ENCODE measurements at regions not wholly inside any gene's neighbourhood (a gene's known extent, or its start where the extent isn't known, plus 50 kb on each side); places are given as distances from the start of the nearest gene placed in this dataset.

GRCh38 chr19:31976775-31977536, 368.5 kb upstream of the ZNF507 start:
- no CpG with 5 or more reads among the region's 6 CpGs for WGBS (ENCODE audit: extremely low coverage, insufficient coverage, insufficient read length)
- no peak overlapping the region for H2BK120ac ChIP-seq (ENCODE audit: insufficient read depth, low read length, poor library complexity)

GRCh38 chr19:31979362-31979761, 366.0 kb upstream of the ZNF507 start:
- H4K91ac ChIP-seq (ENCODE audit: low read depth, low read length) = no peak overlapping the region
- H3K4me1 ChIP-seq (ENCODE audit: control insufficient read depth in 1 of 2, insufficient read depth in 2 of 2, low read length in 2 of 2) = no peaks in the 10 kb centered on the region
- peaks cover 3% of the 10 kb centered on the region for H3K9me3 ChIP-seq (ENCODE audit: insufficient read depth, low read depth, low read length)
- H2BK5ac ChIP-seq (ENCODE audit: low read depth, low read length, poor library complexity) = no peak overlapping the region
- no peak overlapping the region for H3K4me2 ChIP-seq (ENCODE audit: low read length)
- H2AK5ac ChIP-seq (ENCODE audit: low read length) = no peak overlapping the region
- no peak overlapping the region for H3K27ac ChIP-seq (ENCODE audit: low read depth, low read length)
- no peaks in the 10 kb centered on the region for H3K27me3 ChIP-seq (ENCODE audit: insufficient read depth, low read length)
- H3K79me2 ChIP-seq (ENCODE audit: control insufficient read depth, insufficient read depth, low read length, poor library complexity) = no peaks in the 10 kb centered on the region
- no peak overlapping the region for H2AFZ ChIP-seq (ENCODE audit: insufficient read depth, low read length, poor library complexity)
- H3K4ac ChIP-seq (ENCODE audit: low read depth, low read length) = no peak overlapping the region
- H4K12ac ChIP-seq (ENCODE audit: low read depth, low read length) = no peak overlapping the region
- H3K9ac ChIP-seq (ENCODE audit: low read length) = no peak overlapping the region
- no peak overlapping the region for H2BK120ac ChIP-seq (ENCODE audit: insufficient read depth, low read length, poor library complexity)
- H2BK12ac ChIP-seq (ENCODE audit: low read length) = no peak overlapping the region
- H3K14ac ChIP-seq (ENCODE audit: low read length) = no peak overlapping the region
- H3K23ac ChIP-seq (ENCODE audit: low read length) = no peak overlapping the region
- H4K8ac ChIP-seq (ENCODE audit: low read depth, low read length) = no peak overlapping the region
- no CpG with 5 or more reads among the region's 5 CpGs for WGBS (ENCODE audit: extremely low coverage, insufficient coverage, insufficient read length)
- DNase-seq = no peak
- no peaks in the 10 kb centered on the region for H3K79me1 ChIP-seq (ENCODE audit: low read length)
- H3K18ac ChIP-seq (ENCODE audit: low read length) = no peak overlapping the region
- H3K4me3 ChIP-seq (ENCODE audit: low read depth, low read length) = no peak overlapping the region
- no peaks in the 10 kb centered on the region for H3K36me3 ChIP-seq (ENCODE audit: control insufficient read depth in 1 of 2, insufficient read depth in 2 of 2, low read length in 2 of 2)

More at GRCh38 chr19:31976775-31977536, 368.5 kb upstream of the ZNF507 start:
- Histone ChIP-seq H3K27ac (ENCODE audit: low read depth, low read length) (no peak overlapping the region), H2AK5ac (ENCODE audit: low read length) (no peak overlapping the region), H3K36me3 (ENCODE audit: control insufficient read depth in 1 of 2, insufficient read depth in 2 of 2, low read length in 2 of 2) (no peaks in the 10 kb centered on the region), H3K23ac (ENCODE audit: low read length) (no peak overlapping the region), H3K27me3 (ENCODE audit: insufficient read depth, low read length) (no peaks in the 10 kb centered on the region), H4K12ac (ENCODE audit: low read depth, low read length) (no peak overlapping the region), H3K79me2 (ENCODE audit: control insufficient read depth, insufficient read depth, low read length, poor library complexity) (no peaks in the 10 kb centered on the region), H4K91ac (ENCODE audit: low read depth, low read length) (no peak overlapping the region), H3K4me2 (ENCODE audit: low read length) (no peak overlapping the region), H2AFZ (ENCODE audit: insufficient read depth, low read length, poor library complexity) (no peak overlapping the region), H3K4me3 (ENCODE audit: low read depth, low read length) (no peak overlapping the region), H3K9me3 (ENCODE audit: insufficient read depth, low read depth, low read length) (peaks cover 7% of the 10 kb centered on the region), H3K4me1 (ENCODE audit: control insufficient read depth in 1 of 2, insufficient read depth in 2 of 2, low read length in 2 of 2) (no peaks in the 10 kb centered on the region), H2BK12ac (ENCODE audit: low read length) (no peak overlapping the region), H3K14ac (ENCODE audit: low read length) (no peak overlapping the region), H4K8ac (ENCODE audit: low read depth, low read length) (no peak overlapping the region), H2BK5ac (ENCODE audit: low read depth, low read length, poor library complexity) (no peak overlapping the region), H3K79me1 (ENCODE audit: low read length) (no peaks in the 10 kb centered on the region), H3K9ac (ENCODE audit: low read length) (no peak overlapping the region), H3K18ac (ENCODE audit: low read length) (no peak overlapping the region), H3K4ac (ENCODE audit: low read depth, low read length) (no peak overlapping the region)
- no peak for DNase-seq

DNA sequence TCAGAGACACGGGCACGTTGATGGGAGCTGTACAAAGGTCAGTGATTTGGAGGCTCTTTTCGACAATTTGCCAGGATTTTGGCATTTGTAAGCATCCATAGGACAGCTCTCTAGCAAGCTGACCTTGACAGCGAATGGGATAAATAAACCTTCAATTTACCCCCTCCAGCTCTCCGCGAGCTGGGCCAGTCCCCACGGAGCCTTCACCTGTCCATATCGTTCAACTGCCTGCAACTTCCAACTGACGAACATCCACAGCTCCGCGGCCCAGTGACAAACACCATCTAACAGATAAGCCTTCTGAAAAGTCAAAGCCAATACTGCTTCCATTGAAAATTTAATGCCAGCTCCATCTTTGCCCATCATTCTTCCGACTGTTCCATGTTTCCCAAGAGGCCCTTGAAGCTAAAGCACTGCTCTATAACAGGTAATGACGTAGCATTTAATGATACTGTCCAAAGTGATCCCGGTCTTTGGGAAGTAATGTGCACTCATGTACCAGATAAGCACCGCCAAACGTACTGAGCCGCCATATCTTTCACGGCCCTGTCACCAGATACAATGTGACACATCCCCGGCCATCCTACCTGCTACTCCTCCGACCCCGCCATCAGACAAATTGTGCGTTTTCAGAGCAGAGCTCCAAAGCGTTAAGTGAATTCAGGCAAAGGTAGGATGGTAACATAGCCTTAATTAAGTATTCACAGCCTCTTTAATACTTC, 365.3 kb upstream of the ZNF507 start:
- Histone ChIP-seq H2BK5ac (ENCODE audit: low read depth, low read length, poor library complexity) (no peak overlapping the region), H2BK120ac (ENCODE audit: insufficient read depth, low read length, poor library complexity) (no peak overlapping the region), H3K79me2 (ENCODE audit: control insufficient read depth, insufficient read depth, low read length, poor library complexity) (no peaks in the 10 kb centered on the region), H4K12ac (ENCODE audit: low read depth, low read length) (no peak overlapping the region), H3K9ac (ENCODE audit: low read length) (no peak overlapping the region), H3K4ac (ENCODE audit: low read depth, low read length) (no peak overlapping the region), H3K27ac (ENCODE audit: low read depth, low read length) (no peak overlapping the region), H4K91ac (ENCODE audit: low read depth, low read length) (no peak overlapping the region), H3K23ac (ENCODE audit: low read length) (no peak overlapping the region), H2BK12ac (ENCODE audit: low read length) (no peak overlapping the region), H3K27me3 (ENCODE audit: insufficient read depth, low read length) (no peaks in the 10 kb centered on the region), H3K36me3 (ENCODE audit: control insufficient read depth in 1 of 2, insufficient read depth in 2 of 2, low read length in 2 of 2) (no peaks in the 10 kb centered on the region), H3K4me1 (ENCODE audit: control insufficient read depth in 1 of 2, insufficient read depth in 2 of 2, low read length in 2 of 2) (no peaks in the 10 kb centered on the region), H3K18ac (ENCODE audit: low read length) (no peak overlapping the region), H2AK5ac (ENCODE audit: low read length) (no peak overlapping the region), H3K14ac (ENCODE audit: low read length) (no peak overlapping the region), H3K4me2 (ENCODE audit: low read length) (no peak overlapping the region), H3K4me3 (ENCODE audit: low read depth, low read length) (no peak overlapping the region), H4K8ac (ENCODE audit: low read depth, low read length) (no peak overlapping the region), H3K9me3 (ENCODE audit: insufficient read depth, low read depth, low read length) (peaks cover 6% of the 10 kb centered on the region), H3K79me1 (ENCODE audit: low read length) (no peaks in the 10 kb centered on the region), H2AFZ (ENCODE audit: insufficient read depth, low read length, poor library complexity) (no peak overlapping the region)
- no peak for DNase-seq
- no CpG with 5 or more reads among the region's 23 CpGs for WGBS (ENCODE audit: extremely low coverage, insufficient coverage, insufficient read length)

- Histone ChIP-seq H4K91ac (ENCODE audit: low read depth, low read length) (no peak overlapping the region), H3K9ac (ENCODE audit: low read length) (no peak overlapping the region), H3K4me3 (ENCODE audit: low read depth, low read length) (no peak overlapping the region), H3K79me2 (ENCODE audit: control insufficient read depth, insufficient read depth, low read length, poor library complexity) (no peaks in the 10 kb centered on the region), H2BK120ac (ENCODE audit: insufficient read depth, low read length, poor library complexity) (no peak overlapping the region), H3K4me1 (ENCODE audit: control insufficient read depth in 1 of 2, insufficient read depth in 2 of 2, low read length in 2 of 2) (no peaks in the 10 kb centered on the region), H3K18ac (ENCODE audit: low read length) (no peak overlapping the region), H3K4ac (ENCODE audit: low read depth, low read length) (no peak overlapping the region), H2BK5ac (ENCODE audit: low read depth, low read length, poor library complexity) (no peak overlapping the region), H4K12ac (ENCODE audit: low read depth, low read length) (no peak overlapping the region), H3K27me3 (ENCODE audit: insufficient read depth, low read length) (no peaks in the 10 kb centered on the region), H2BK12ac (ENCODE audit: low read length) (no peak overlapping the region), H3K79me1 (ENCODE audit: low read length) (no peaks in the 10 kb centered on the region), H3K23ac (ENCODE audit: low read length) (no peak overlapping the region), H2AK5ac (ENCODE audit: low read length) (no peak overlapping the region), H3K14ac (ENCODE audit: low read length) (no peak overlapping the region), H4K8ac (ENCODE audit: low read depth, low read length) (no peak overlapping the region), H3K36me3 (ENCODE audit: control insufficient read depth in 1 of 2, insufficient read depth in 2 of 2, low read length in 2 of 2) (no peaks in the 10 kb centered on the region), H3K9me3 (ENCODE audit: insufficient read depth, low read depth, low read length) (peaks cover 12% of the 10 kb centered on the region), H3K4me2 (ENCODE audit: low read length) (no peak overlapping the region), H3K27ac (ENCODE audit: low read depth, low read length) (no peak overlapping the region), H2AFZ (ENCODE audit: insufficient read depth, low read length, poor library complexity) (no peak overlapping the region)
- no peak for DNase-seq
- WGBS (ENCODE audit: extremely low coverage, insufficient coverage, insufficient read length) = no CpG with 5 or more reads among the region's 5 CpGs
Observed at GRCh38 chr19:31980796-31981195, 364.6 kb upstream of the ZNF507 start.
